HL-60 (cell line): ENCODE measurements at regions not wholly inside any gene's neighbourhood (a gene's known extent, or its start where the extent isn't known, plus 50 kb on each side); places are given as distances from the start of the nearest gene placed in this dataset.

Experiments used
- DNase-seq, 2 experiments: peaks; one replicate each; pipeline ENCODE4 v3.0.0-alpha.2; 2010 to 2020; ENCODE audit warnings: low read depth in 1 of 2, low spot score in 1 of 2
- H3K27ac ChIP-seq: fragments of 250-450 bp; sonication (Bioruptor Pico); replicated peaks from 2 replicates; pipeline ENCODE4 v1.5.1; 2020; ENCODE audit warnings: mild to moderate bottlenecking, moderate library complexity
- H3K27me3 ChIP-seq: fragments of 250-450 bp; sonication (Bioruptor Pico); 2 replicates; pipeline ENCODE4 v1.5.1; 2021; ENCODE audit warnings: mild to moderate bottlenecking, moderate library complexity; ENCODE audit not compliant: insufficient read depth, poor library complexity, severe bottlenecking
- H3K4me3 ChIP-seq: replicated peaks from 2 replicates; pipeline ENCODE4 v1.5.1; 2011; ENCODE audit warnings: mild to moderate bottlenecking, control low read depth, low read length; ENCODE audit not compliant: insufficient read depth
- CTCF ChIP-seq: IDR thresholded peaks from one replicate; pipeline ENCODE4 v1.5.1; 2011; ENCODE audit warnings: low read length, control low read depth, inconsistent platforms; ENCODE audit not compliant: insufficient read depth
- GABPA ChIP-seq: IDR thresholded peaks from 2 replicates; pipeline ENCODE4 v1.6.1; 2012; ENCODE audit warnings: low read depth
- POLR2AphosphoS5 ChIP-seq: IDR thresholded peaks from 2 replicates; pipeline ENCODE4 v1.6.1; 2012; ENCODE audit warnings: low read depth
- SPI1 ChIP-seq: IDR thresholded peaks from 2 replicates; pipeline ENCODE4 v1.6.1; 2012; ENCODE audit warnings: low read depth, mild to moderate bottlenecking, borderline replicate concordance
- TF ChIP-seq, protein P1 (sequence below): IDR thresholded peaks from 2 replicates; pipeline ENCODE4 v1.6.1; 2012; ENCODE audit warnings: low read depth; ENCODE audit not compliant: insufficient replicate concordance

DNA sequence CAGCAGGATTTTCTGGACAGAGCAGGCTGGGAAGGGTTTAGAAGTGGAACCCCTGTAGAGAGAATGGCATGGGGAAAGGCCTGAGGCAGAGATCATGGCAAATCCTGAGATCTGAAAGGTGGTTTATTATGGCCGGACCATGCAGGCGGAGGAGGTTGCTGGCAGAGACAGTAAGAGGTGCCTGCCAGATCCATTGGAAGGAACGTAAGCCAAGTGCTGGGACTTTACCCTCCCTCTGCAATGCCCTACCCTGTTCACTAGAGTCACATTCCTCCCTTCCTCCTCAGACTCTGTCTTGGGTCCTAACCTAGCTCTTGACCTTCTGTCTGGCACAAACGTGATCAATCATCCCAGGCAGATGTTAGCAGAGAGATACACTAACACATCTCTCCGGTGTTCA is 66.4 kb upstream of the SLC22A23 start:
- Histone ChIP-seq H3K4me3 (no peak overlapping the region), H3K27me3 (peaks cover 4% of the 10 kb centered on the region), H3K27ac (no peak overlapping the region)
- DNase-seq = no peak
- TF ChIP-seq CTCF (no peak), GABPA (no peak), POLR2AphosphoS5 (no peak), SPI1 (no peak)
- TF ChIP-seq, protein P1, sequence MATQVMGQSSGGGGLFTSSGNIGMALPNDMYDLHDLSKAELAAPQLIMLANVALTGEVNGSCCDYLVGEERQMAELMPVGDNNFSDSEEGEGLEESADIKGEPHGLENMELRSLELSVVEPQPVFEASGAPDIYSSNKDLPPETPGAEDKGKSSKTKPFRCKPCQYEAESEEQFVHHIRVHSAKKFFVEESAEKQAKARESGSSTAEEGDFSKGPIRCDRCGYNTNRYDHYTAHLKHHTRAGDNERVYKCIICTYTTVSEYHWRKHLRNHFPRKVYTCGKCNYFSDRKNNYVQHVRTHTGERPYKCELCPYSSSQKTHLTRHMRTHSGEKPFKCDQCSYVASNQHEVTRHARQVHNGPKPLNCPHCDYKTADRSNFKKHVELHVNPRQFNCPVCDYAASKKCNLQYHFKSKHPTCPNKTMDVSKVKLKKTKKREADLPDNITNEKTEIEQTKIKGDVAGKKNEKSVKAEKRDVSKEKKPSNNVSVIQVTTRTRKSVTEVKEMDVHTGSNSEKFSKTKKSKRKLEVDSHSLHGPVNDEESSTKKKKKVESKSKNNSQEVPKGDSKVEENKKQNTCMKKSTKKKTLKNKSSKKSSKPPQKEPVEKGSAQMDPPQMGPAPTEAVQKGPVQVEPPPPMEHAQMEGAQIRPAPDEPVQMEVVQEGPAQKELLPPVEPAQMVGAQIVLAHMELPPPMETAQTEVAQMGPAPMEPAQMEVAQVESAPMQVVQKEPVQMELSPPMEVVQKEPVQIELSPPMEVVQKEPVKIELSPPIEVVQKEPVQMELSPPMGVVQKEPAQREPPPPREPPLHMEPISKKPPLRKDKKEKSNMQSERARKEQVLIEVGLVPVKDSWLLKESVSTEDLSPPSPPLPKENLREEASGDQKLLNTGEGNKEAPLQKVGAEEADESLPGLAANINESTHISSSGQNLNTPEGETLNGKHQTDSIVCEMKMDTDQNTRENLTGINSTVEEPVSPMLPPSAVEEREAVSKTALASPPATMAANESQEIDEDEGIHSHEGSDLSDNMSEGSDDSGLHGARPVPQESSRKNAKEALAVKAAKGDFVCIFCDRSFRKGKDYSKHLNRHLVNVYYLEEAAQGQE = no peak

- H3K4me3 ChIP-seq = no peak overlapping the region
- H3K27ac ChIP-seq = no peak overlapping the region
- DNase-seq = no peak
- peaks cover 4% of the 10 kb centered on the region for H3K27me3 ChIP-seq
- TF ChIP-seq POLR2AphosphoS5 (no peak), SPI1 (no peak), CTCF (no peak), GABPA (no peak)
- TF ChIP-seq, protein P1 = no peak
Observed at GRCh38 chr6:3522561-3523260, 65.9 kb upstream of the SLC22A23 start.

DNA sequence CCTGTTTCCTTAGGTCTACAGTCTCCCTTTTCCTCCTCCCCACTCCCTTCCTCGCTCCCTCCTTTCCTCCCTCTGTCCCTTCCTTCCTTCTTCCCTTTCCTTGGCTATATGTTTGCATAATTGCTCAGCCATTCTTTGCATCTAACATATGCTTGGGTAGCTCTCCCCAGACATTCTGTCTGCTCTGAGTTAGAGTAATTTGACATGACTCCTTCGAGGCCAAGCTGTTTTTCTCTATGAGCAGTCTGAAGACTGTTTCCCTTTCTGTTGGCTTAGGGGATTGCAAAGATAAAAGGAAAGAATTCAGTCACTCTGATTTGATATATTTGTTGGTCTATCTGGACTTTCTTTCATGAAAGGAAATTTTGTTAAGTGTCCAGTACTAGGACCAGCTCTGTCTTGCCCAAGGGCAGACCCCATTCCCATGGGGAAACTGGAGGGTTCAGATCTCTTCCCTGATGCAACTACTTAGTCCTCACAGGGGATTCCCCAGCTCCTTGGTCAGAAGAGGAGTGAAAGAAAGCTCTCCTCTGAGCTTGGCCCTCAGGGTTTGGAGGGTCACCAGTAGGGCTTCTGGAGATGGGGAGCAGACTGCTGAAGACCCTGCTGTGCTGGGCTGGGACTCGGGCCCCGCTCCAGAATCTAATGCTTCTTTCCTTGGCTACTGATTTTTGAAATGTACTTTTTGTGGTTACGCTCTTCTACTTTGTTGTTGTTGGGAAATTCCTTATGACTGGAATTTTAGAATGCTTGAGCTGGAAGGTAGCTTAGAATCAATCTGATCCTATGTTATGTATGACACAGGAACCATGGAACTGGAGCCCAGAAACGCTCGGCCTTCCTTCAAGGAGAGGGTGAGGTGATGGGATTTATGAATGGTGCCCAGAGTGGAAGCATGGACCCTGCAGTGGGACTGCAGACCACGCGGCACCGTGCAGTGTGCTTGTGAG is 63.7 kb upstream of the SLC22A23 start:
- Histone ChIP-seq H3K27me3 (peaks cover 4% of the 10 kb centered on the region), H3K27ac (no peak overlapping the region), H3K4me3 (no peak overlapping the region)
- no peak for DNase-seq
- TF ChIP-seq, protein P1 = no peak
- no peak for TF ChIP-seq CTCF
- no peak for TF ChIP-seq POLR2AphosphoS5
- TF ChIP-seq SPI1 = no peak
- TF ChIP-seq GABPA = no peak
